ENCODE measurements at regions not wholly inside any gene's neighbourhood (a gene's known extent, or its start where the extent isn't known, plus 50 kb on each side); places are given as distances from the start of the nearest gene placed in this dataset.

GRCh38 chr1:39134768-39135333 lies 69.6 kb upstream of the MACF1 start:
- no peak for DNase-seq
- no peaks in the 10 kb centered on the region for H3K36me3 ChIP-seq (ENCODE audit: control insufficient read depth, insufficient read depth, low read length)
- H3K27me3 ChIP-seq (replicated peaks; ENCODE audit: control insufficient read depth, insufficient read depth, low read length, poor library complexity, severe bottlenecking) = no peaks in the 10 kb centered on the region
- H3K27ac ChIP-seq (ENCODE audit: insufficient read depth, low read length, poor library complexity, severe bottlenecking) = no peak overlapping the region
- H3K4me3 ChIP-seq (ENCODE audit: insufficient read depth, low read depth, low read length, poor library complexity, severe bottlenecking) = no peak overlapping the region
- H3K9me3 ChIP-seq (ENCODE audit: control insufficient read depth, low read length) = no peaks in the 10 kb centered on the region
- no peaks in the 10 kb centered on the region for H3K4me1 ChIP-seq (ENCODE audit: control insufficient read depth, insufficient read depth, low read length, poor library complexity, severe bottlenecking)

- H3K4me1 ChIP-seq (ENCODE audit: control insufficient read depth, insufficient read depth, low read length, poor library complexity, severe bottlenecking) = no peaks in the 10 kb centered on the region
- H3K9me3 ChIP-seq (ENCODE audit: control insufficient read depth, low read length) = no peaks in the 10 kb centered on the region
- no peak for DNase-seq
- no peaks in the 10 kb centered on the region for H3K36me3 ChIP-seq (ENCODE audit: control insufficient read depth, insufficient read depth, low read length)
- H3K4me3 ChIP-seq (ENCODE audit: insufficient read depth, low read depth, low read length, poor library complexity, severe bottlenecking) = no peak overlapping the region
- no peak overlapping the region for H3K27ac ChIP-seq (ENCODE audit: insufficient read depth, low read length, poor library complexity, severe bottlenecking)
- no peaks in the 10 kb centered on the region for H3K27me3 ChIP-seq (replicated peaks; ENCODE audit: control insufficient read depth, insufficient read depth, low read length, poor library complexity, severe bottlenecking)
Measured at GRCh38 chr1:39136638-39137037, 67.9 kb upstream of the MACF1 start.

- no peak for DNase-seq
- no peaks in the 10 kb centered on the region for H3K9me3 ChIP-seq (ENCODE audit: control insufficient read depth, low read length)
- H3K27me3 ChIP-seq (replicated peaks; ENCODE audit: control insufficient read depth, insufficient read depth, low read length, poor library complexity, severe bottlenecking) = no peaks in the 10 kb centered on the region
- H3K36me3 ChIP-seq (ENCODE audit: control insufficient read depth, insufficient read depth, low read length) = no peaks in the 10 kb centered on the region
- H3K4me1 ChIP-seq (ENCODE audit: control insufficient read depth, insufficient read depth, low read length, poor library complexity, severe bottlenecking) = no peaks in the 10 kb centered on the region
- H3K27ac ChIP-seq (ENCODE audit: insufficient read depth, low read length, poor library complexity, severe bottlenecking) = no peak overlapping the region
- H3K4me3 ChIP-seq (ENCODE audit: insufficient read depth, low read depth, low read length, poor library complexity, severe bottlenecking) = no peak overlapping the region
Measured at GRCh38 chr1:39139723-39140360, 64.7 kb upstream of the MACF1 start.

- Histone ChIP-seq H3K27me3 (replicated peaks; ENCODE audit: control insufficient read depth, insufficient read depth, low read length, poor library complexity, severe bottlenecking) (no peaks in the 10 kb centered on the region), H3K36me3 (ENCODE audit: control insufficient read depth, insufficient read depth, low read length) (no peaks in the 10 kb centered on the region), H3K4me1 (ENCODE audit: control insufficient read depth, insufficient read depth, low read length, poor library complexity, severe bottlenecking) (no peaks in the 10 kb centered on the region), H3K27ac (ENCODE audit: insufficient read depth, low read length, poor library complexity, severe bottlenecking) (no peak overlapping the region), H3K4me3 (ENCODE audit: insufficient read depth, low read depth, low read length, poor library complexity, severe bottlenecking) (no peak overlapping the region), H3K9me3 (ENCODE audit: control insufficient read depth, low read length) (no peaks in the 10 kb centered on the region)
- no peak for DNase-seq
Measured at GRCh38 chr1:39141925-39142324, 62.6 kb upstream of the MACF1 start.

- no peak for DNase-seq
- Histone ChIP-seq H3K36me3 (ENCODE audit: control insufficient read depth, insufficient read depth, low read length) (no peaks in the 10 kb centered on the region), H3K27ac (ENCODE audit: insufficient read depth, low read length, poor library complexity, severe bottlenecking) (no peak overlapping the region), H3K27me3 (replicated peaks; ENCODE audit: control insufficient read depth, insufficient read depth, low read length, poor library complexity, severe bottlenecking) (no peaks in the 10 kb centered on the region), H3K9me3 (ENCODE audit: control insufficient read depth, low read length) (no peaks in the 10 kb centered on the region), H3K4me1 (ENCODE audit: control insufficient read depth, insufficient read depth, low read length, poor library complexity, severe bottlenecking) (no peaks in the 10 kb centered on the region), H3K4me3 (ENCODE audit: insufficient read depth, low read depth, low read length, poor library complexity, severe bottlenecking) (no peak overlapping the region)
Measured at GRCh38 chr1:39142401-39143060, 62.0 kb upstream of the MACF1 start.

GRCh38 chr1:39144924-39145323 lies 59.6 kb upstream of the MACF1 start:
- H3K36me3 ChIP-seq (ENCODE audit: control insufficient read depth, insufficient read depth, low read length) = no peaks in the 10 kb centered on the region
- H3K4me3 ChIP-seq (ENCODE audit: insufficient read depth, low read depth, low read length, poor library complexity, severe bottlenecking) = no peak overlapping the region
- no peak overlapping the region for H3K27ac ChIP-seq (ENCODE audit: insufficient read depth, low read length, poor library complexity, severe bottlenecking)
- no peaks in the 10 kb centered on the region for H3K4me1 ChIP-seq (ENCODE audit: control insufficient read depth, insufficient read depth, low read length, poor library complexity, severe bottlenecking)
- no peak for DNase-seq
- H3K9me3 ChIP-seq (ENCODE audit: control insufficient read depth, low read length) = no peaks in the 10 kb centered on the region
- H3K27me3 ChIP-seq (replicated peaks; ENCODE audit: control insufficient read depth, insufficient read depth, low read length, poor library complexity, severe bottlenecking) = no peaks in the 10 kb centered on the region

GRCh38 chr1:39145331-39145965 lies 59.0 kb upstream of the MACF1 start:
- Histone ChIP-seq H3K36me3 (ENCODE audit: control insufficient read depth, insufficient read depth, low read length) (no peaks in the 10 kb centered on the region), H3K9me3 (ENCODE audit: control insufficient read depth, low read length) (no peaks in the 10 kb centered on the region), H3K4me1 (ENCODE audit: control insufficient read depth, insufficient read depth, low read length, poor library complexity, severe bottlenecking) (no peaks in the 10 kb centered on the region), H3K27ac (ENCODE audit: insufficient read depth, low read length, poor library complexity, severe bottlenecking) (no peak overlapping the region), H3K27me3 (replicated peaks; ENCODE audit: control insufficient read depth, insufficient read depth, low read length, poor library complexity, severe bottlenecking) (no peaks in the 10 kb centered on the region), H3K4me3 (ENCODE audit: insufficient read depth, low read depth, low read length, poor library complexity, severe bottlenecking) (no peak overlapping the region)
- DNase-seq = no peak

- no peaks in the 10 kb centered on the region for H3K27me3 ChIP-seq (replicated peaks; ENCODE audit: control insufficient read depth, insufficient read depth, low read length, poor library complexity, severe bottlenecking)
- no peak overlapping the region for H3K27ac ChIP-seq (ENCODE audit: insufficient read depth, low read length, poor library complexity, severe bottlenecking)
- no peaks in the 10 kb centered on the region for H3K9me3 ChIP-seq (ENCODE audit: control insufficient read depth, low read length)
- no peak overlapping the region for H3K4me3 ChIP-seq (ENCODE audit: insufficient read depth, low read depth, low read length, poor library complexity, severe bottlenecking)
- no peaks in the 10 kb centered on the region for H3K4me1 ChIP-seq (ENCODE audit: control insufficient read depth, insufficient read depth, low read length, poor library complexity, severe bottlenecking)
- no peak for DNase-seq
- no peaks in the 10 kb centered on the region for H3K36me3 ChIP-seq (ENCODE audit: control insufficient read depth, insufficient read depth, low read length)
Measured at GRCh38 chr1:39146681-39147080, 57.8 kb upstream of the MACF1 start.

GRCh38 chr1:39147099-39148025 lies 57.1 kb upstream of the MACF1 start:
- H3K27me3 ChIP-seq (replicated peaks; ENCODE audit: control insufficient read depth, insufficient read depth, low read length, poor library complexity, severe bottlenecking) = no peaks in the 10 kb centered on the region
- no peaks in the 10 kb centered on the region for H3K4me1 ChIP-seq (ENCODE audit: control insufficient read depth, insufficient read depth, low read length, poor library complexity, severe bottlenecking)
- H3K36me3 ChIP-seq (ENCODE audit: control insufficient read depth, insufficient read depth, low read length) = no peaks in the 10 kb centered on the region
- no peak for DNase-seq
- H3K9me3 ChIP-seq (ENCODE audit: control insufficient read depth, low read length) = no peaks in the 10 kb centered on the region
- no peak overlapping the region for H3K27ac ChIP-seq (ENCODE audit: insufficient read depth, low read length, poor library complexity, severe bottlenecking)
- no peak overlapping the region for H3K4me3 ChIP-seq (ENCODE audit: insufficient read depth, low read depth, low read length, poor library complexity, severe bottlenecking)
